Ishikawa (cell line): ENCODE measurements at regions not wholly inside any gene's neighbourhood (a gene's known extent, or its start where the extent isn't known, plus 50 kb on each side); places are given as distances from the start of the nearest gene placed in this dataset.

Experiments used
- CEBPB ChIP-seq: IDR thresholded peaks from 2 replicates; pipeline ENCODE4 v1.6.1; 2012
- CREB1 ChIP-seq: IDR thresholded peaks from 2 replicates; pipeline ENCODE4 v1.6.1; 2012; ENCODE audit warnings: low read depth
- EGR1 ChIP-seq: IDR thresholded peaks from 2 replicates; pipeline ENCODE4 v1.6.1; 2012
- EP300 ChIP-seq: IDR thresholded peaks from 2 replicates; pipeline ENCODE4 v1.6.1; 2012; ENCODE audit warnings: borderline replicate concordance
- FOXM1 ChIP-seq: IDR thresholded peaks from 2 replicates; pipeline ENCODE4 v1.6.1; 2012; ENCODE audit warnings: low read depth, borderline replicate concordance
- MAX ChIP-seq: IDR thresholded peaks from 2 replicates; pipeline ENCODE4 v1.6.1; 2012
- NFIC ChIP-seq: IDR thresholded peaks from 2 replicates; pipeline ENCODE4 v1.6.1; 2012
- RAD21 ChIP-seq: IDR thresholded peaks from 2 replicates; pipeline ENCODE4 v1.6.1; 2012; ENCODE audit warnings: low read depth
- REST ChIP-seq: IDR thresholded peaks from 2 replicates; pipeline ENCODE4 v1.6.1; 2012; ENCODE audit warnings: low read depth, mild to moderate bottlenecking
- TAF1 ChIP-seq: IDR thresholded peaks from 2 replicates; pipeline ENCODE4 v1.6.1; 2012; ENCODE audit warnings: low read depth, mild to moderate bottlenecking
- TCF12 ChIP-seq: IDR thresholded peaks from 2 replicates; pipeline ENCODE4 v1.6.1; 2012; ENCODE audit warnings: low read depth
- TEAD4 ChIP-seq: IDR thresholded peaks from 2 replicates; pipeline ENCODE4 v1.6.1; 2012
- YY1 ChIP-seq: IDR thresholded peaks from 2 replicates; pipeline ENCODE4 v1.6.1; 2012; ENCODE audit warnings: low read depth
- ZBTB7A ChIP-seq: IDR thresholded peaks from 2 replicates; pipeline ENCODE4 v1.6.1; 2012; ENCODE audit warnings: low read depth
- TF ChIP-seq, protein P1 (sequence below): IDR thresholded peaks from 2 replicates; pipeline ENCODE4 v1.6.1; 2012

DNA sequence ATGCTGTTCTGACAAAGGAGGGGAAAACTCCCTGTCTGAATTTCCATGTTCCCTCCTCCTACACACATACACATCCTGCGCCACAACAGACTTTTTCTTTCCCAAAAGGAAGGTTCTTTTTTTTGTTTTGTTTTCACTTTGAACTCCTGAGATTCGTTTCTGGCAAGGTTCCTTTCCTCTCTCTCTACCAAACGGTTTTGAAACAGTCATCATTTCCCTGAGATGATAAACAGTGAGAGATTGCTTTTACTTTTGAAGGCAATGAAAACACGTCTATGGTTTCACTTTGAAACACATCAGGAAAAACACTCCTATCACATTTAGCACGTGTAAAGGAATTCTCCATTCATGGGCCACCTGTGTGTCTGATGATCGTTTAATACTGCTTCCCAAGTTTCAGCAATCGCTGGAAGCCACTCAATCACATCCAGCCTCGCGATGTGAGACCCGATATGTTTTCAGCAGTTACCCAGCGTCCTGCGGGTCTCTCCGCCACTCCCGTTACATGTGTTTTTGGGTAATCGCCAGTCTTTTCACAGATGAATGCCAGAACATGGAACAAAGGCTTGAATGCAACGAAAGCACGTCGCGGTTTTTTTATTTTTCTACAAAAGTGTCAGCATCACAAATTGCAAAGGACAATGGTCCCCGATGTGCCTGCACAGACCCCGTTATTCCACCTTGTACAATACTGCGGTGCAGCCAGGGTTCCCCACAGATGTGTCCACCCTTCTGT lies 62.8 kb upstream of the CUX1 start:
- TF ChIP-seq EP300 = no peak
- TF ChIP-seq, protein P1, sequence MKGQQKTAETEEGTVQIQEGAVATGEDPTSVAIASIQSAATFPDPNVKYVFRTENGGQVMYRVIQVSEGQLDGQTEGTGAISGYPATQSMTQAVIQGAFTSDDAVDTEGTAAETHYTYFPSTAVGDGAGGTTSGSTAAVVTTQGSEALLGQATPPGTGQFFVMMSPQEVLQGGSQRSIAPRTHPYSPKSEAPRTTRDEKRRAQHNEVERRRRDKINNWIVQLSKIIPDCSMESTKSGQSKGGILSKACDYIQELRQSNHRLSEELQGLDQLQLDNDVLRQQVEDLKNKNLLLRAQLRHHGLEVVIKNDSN = no peak
- TF ChIP-seq REST = no peak
- TF ChIP-seq YY1 = no peak
- TF ChIP-seq CREB1 = no peak
- TF ChIP-seq TEAD4 = no peak
- TF ChIP-seq MAX = no peak
- TF ChIP-seq TAF1 = no peak
- no peak for TF ChIP-seq CEBPB
- no peak for TF ChIP-seq EGR1

DNA sequence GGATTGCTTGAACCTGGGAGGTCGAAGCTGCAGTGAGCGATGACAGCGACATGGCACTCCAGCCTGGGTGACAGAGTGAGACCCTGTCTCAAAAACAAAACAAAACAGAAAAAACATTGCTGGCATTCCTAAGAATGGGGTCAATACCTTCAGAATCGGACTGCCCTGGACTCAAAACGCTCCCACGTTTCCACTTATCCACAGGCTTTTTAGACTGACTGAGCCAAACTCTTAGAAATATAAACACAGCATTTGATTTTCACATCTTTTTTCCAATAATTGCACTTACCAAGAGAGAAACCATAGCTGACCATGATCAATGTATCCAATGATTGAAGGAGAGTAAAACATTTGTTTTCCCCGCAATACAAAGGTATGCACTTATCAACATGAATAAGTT lies 59.5 kb upstream of the CUX1 start:
- TF ChIP-seq TEAD4 = no peak
- no peak for TF ChIP-seq EP300
- no peak for TF ChIP-seq YY1

DNA sequence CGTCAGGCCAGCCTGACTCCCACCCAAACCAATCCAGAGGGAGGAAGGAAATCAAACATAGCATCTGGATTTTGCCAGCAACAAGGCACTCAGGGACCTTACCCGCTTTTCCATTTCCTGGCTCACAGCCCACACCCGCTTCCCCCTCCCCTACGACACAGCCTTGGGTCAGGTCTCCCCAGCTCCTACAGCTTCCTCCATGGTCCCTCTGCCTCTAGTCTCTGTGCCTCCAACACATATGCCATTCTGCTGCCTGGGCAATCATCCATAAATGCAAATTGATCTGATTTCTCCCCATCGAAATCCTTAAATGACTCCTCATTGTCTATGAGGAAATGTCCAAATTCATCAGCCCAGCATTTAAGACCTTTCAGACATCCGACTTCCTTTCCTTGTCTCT lies 53.2 kb upstream of the CUX1 start:
- TF ChIP-seq EP300 (no peak), CEBPB (no peak), MAX (no peak), FOXM1 (no peak), YY1 (no peak), RAD21 (no peak), EGR1 (no peak), REST (no peak), CREB1 (no peak), ZBTB7A (no peak), TEAD4 (no peak), NFIC (no peak), TAF1 (no peak), TCF12 (no peak)
- TF ChIP-seq, protein P1 = no peak

DNA sequence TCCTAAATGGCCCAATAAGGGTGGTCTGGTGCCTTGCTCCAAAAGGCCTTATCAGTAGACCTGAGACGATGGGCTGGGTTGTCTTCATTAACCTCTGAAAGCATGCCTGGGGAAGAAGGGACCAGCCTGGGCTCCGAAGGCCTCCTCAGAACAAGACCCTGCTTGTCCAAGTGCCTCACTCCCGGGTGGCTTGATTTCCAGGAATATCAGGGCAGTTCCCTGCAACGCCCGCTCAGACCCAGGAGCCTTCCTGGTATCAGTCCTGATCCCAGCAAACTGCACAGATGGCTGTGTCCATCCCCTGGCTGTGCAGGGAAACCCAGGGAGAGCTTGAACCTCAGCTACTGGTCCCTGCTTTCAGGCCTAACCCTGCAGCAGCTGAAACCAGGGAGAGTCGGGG lies 49.9 kb upstream of the CUX1 start:
- no peak for TF ChIP-seq CREB1
- no peak for TF ChIP-seq REST
- no peak for TF ChIP-seq NFIC
- no peak for TF ChIP-seq RAD21
- no peak for TF ChIP-seq TAF1
- TF ChIP-seq YY1 = no peak
- TF ChIP-seq FOXM1 = no peak
- TF ChIP-seq, protein P1 = no peak
- no peak for TF ChIP-seq MAX
- no peak for TF ChIP-seq TCF12
- no peak for TF ChIP-seq ZBTB7A
- TF ChIP-seq CEBPB = no peak
- no peak for TF ChIP-seq EGR1
- no peak for TF ChIP-seq EP300
- no peak for TF ChIP-seq TEAD4
